CD4-positive, CD25-positive, alpha-beta regulatory T cell (primary cell): ENCODE measurements at regions not wholly inside any gene's neighbourhood (a gene's known extent, or its start where the extent isn't known, plus 50 kb on each side); places are given as distances from the start of the nearest gene placed in this dataset.

Experiments
- ATAC-seq, 2 donors: fragments of 150-1000 bp; cut with Tn5 transposase; one replicate each; pipeline ENCODE4 v1.10.0; 2021; ENCODE audit warnings: low read depth in 2 of 2, moderate number of reproducible peaks in 2 of 2, moderate library complexity in 1 of 2
- DNase-seq, 3 donors: peaks; one replicate each; pipeline versions ENCODE4 v3.0.0 to v3.0.0-alpha.2; 2012 to 2022; ENCODE audit warnings: mixed read lengths in 1 of 3
- H3K27ac ChIP-seq: one replicate; pipeline ENCODE4 v1.7.0; 2013; ENCODE audit warnings: mild to moderate bottlenecking, low read length; ENCODE audit not compliant: insufficient read depth, poor library complexity, severe bottlenecking
- H3K27me3 ChIP-seq: one replicate; pipeline ENCODE4 v1.7.0; 2013; ENCODE audit warnings: low read length; ENCODE audit not compliant: control insufficient read depth, insufficient read depth
- H3K36me3 ChIP-seq: one replicate; pipeline ENCODE4 v1.7.0; 2013; ENCODE audit warnings: mild to moderate bottlenecking, low read length, moderate library complexity; ENCODE audit not compliant: control insufficient read depth, insufficient read depth
- H3K4me1 ChIP-seq: 2 replicates; pipeline ENCODE4 v1.7.0; 2013; ENCODE audit warnings: mild to moderate bottlenecking, low read length; ENCODE audit not compliant: insufficient read depth, control insufficient read depth, poor library complexity, severe bottlenecking
- H3K4me3 ChIP-seq: one replicate; pipeline ENCODE4 v1.7.0; 2013; ENCODE audit warnings: low read depth, mild to moderate bottlenecking, low read length, moderate library complexity
- H3K9me3 ChIP-seq, 2 experiments: 1 replicate in 1 of 2; 2 replicates in 1 of 2; pipeline ENCODE4 v1.7.0; 2013; ENCODE audit warnings: low read length in 2 of 2, mild to moderate bottlenecking in 1 of 2, moderate library complexity in 1 of 2; ENCODE audit not compliant: control insufficient read depth in 2 of 2
- H3K27ac Mint-ChIP-seq, 3 donors: one replicate each; pipeline ENCODE4 v1.8.0; 2020 to 2022; ENCODE audit warnings: mild to moderate bottlenecking in 3 of 3, mixed read lengths in 3 of 3, moderate library complexity in 2 of 3
- H3K27me3 Mint-ChIP-seq: one replicate; pipeline ENCODE4 v1.8.0; 2022; ENCODE audit warnings: mild to moderate bottlenecking, mixed read lengths
- H3K36me3 Mint-ChIP-seq: one replicate; pipeline ENCODE4 v1.8.0; 2020; ENCODE audit warnings: mixed read lengths
- H3K4me1 Mint-ChIP-seq, 4 donors: one replicate each; pipeline ENCODE4 v1.8.0; 2020 to 2022; ENCODE audit warnings: mixed read lengths in 4 of 4, mild to moderate bottlenecking in 1 of 4
- H3K4me3 Mint-ChIP-seq, 4 donors: one replicate each; pipeline ENCODE4 v1.8.0; 2020 to 2022; ENCODE audit warnings: mild to moderate bottlenecking in 4 of 4, mixed read lengths in 4 of 4, moderate library complexity in 3 of 4
- H3K9me3 Mint-ChIP-seq, 7 donors: one replicate each; pipeline ENCODE4 v1.8.0; 2020 to 2022; ENCODE audit warnings: mixed read lengths in 7 of 7, mild to moderate bottlenecking in 3 of 7, moderate library complexity in 2 of 7

DNA sequence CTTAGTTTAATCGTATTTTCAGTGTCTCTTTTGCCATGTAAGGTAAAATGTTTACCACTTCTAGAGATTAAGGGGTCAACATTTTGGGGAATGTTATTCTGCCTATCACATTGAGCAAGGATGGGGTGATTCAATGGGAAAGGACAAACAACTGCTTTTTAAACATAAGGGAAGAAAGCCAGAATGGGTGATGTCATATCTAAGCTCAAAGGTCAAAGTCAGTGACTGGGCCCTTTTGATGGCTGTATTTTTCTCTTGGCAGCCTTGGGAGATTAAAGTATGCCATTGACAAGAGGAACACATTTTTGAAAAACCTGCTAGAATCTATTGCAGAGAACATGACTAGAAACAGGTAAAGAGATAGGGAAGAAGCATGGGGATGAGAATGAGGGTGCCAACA is 477.3 kb upstream of the IRAK1BP1 start:
- ATAC-seq (no peak), DNase-seq (no peak)
- H3K9me3 Mint-ChIP-seq = peaks cover 3 to 41% (median 22%) of the 10 kb centered on the region in 7 donors
- Histone ChIP-seq H3K9me3 (peaks cover 0 to 1% of the 10 kb centered on the region in 2 experiments), H3K4me3 (no peak overlapping the region), H3K36me3 (no peaks in the 10 kb centered on the region), H3K27ac (no peak overlapping the region), H3K27me3 (no peaks in the 10 kb centered on the region), H3K4me1 (no peaks in the 10 kb centered on the region)
- H3K27me3 Mint-ChIP-seq = no peaks in the 10 kb centered on the region
- H3K4me1 Mint-ChIP-seq = no peaks in the 10 kb centered on the region
- no peak overlapping the region for H3K4me3 Mint-ChIP-seq
- no peak overlapping the region for H3K27ac Mint-ChIP-seq
- no peaks in the 10 kb centered on the region for H3K36me3 Mint-ChIP-seq

DNA sequence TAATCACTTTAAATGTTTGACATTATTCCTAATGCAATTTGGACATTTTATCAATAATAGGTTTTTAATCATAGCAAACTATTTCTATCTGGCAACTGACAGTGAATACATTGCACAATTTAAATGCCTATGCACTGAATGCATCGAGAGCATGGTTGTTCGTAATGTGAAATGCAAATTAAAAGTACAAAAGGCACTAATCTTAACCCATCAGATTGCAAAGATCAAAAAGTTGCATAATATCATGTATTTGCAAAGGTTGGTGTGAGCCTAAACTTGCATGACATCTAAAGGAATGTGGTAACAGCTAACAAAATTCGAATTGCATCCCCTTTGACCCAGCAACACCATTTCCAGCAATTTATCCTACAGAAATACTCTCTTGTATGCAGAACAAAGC is 469.9 kb upstream of the IRAK1BP1 start:
- H3K4me3 Mint-ChIP-seq = no peak overlapping the region
- no peak overlapping the region for H3K27ac Mint-ChIP-seq
- no peaks in the 10 kb centered on the region for H3K4me1 ChIP-seq
- DNase-seq (no peak), ATAC-seq (no peak)
- H3K27ac ChIP-seq = no peak overlapping the region
- H3K36me3 Mint-ChIP-seq = no peaks in the 10 kb centered on the region
- no peaks in the 10 kb centered on the region for H3K4me1 Mint-ChIP-seq
- no peaks in the 10 kb centered on the region for H3K27me3 ChIP-seq
- no peaks in the 10 kb centered on the region for H3K9me3 ChIP-seq
- no peaks in the 10 kb centered on the region for H3K27me3 Mint-ChIP-seq
- peaks cover 0 to 11% (median 4%) of the 10 kb centered on the region in 7 donors for H3K9me3 Mint-ChIP-seq
- H3K4me3 ChIP-seq = no peak overlapping the region
- no peaks in the 10 kb centered on the region for H3K36me3 ChIP-seq

DNA sequence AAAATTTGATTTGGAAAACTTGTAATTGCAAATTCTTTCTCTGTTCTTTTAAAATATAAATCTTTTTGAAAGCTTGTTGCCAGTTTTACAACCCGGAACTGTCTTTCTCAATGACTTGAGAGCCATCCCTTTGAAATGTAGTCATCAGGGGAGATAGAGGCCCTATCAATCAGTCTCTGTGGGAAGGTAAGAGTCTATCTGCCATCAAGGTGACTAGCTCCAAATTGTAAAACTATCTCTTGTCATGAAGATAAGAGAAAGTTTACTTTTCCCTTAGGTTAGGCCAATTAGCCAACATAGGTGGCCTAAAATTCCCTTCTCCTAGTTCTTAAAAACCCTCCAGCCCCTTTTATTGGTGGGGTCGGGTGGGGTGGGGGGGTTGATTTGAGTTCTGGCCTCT is 469.1 kb upstream of the IRAK1BP1 start:
- no peaks in the 10 kb centered on the region for H3K36me3 Mint-ChIP-seq
- H3K27me3 Mint-ChIP-seq = no peaks in the 10 kb centered on the region
- peaks cover under 1 to 11% (median 6%) of the 10 kb centered on the region in 7 donors for H3K9me3 Mint-ChIP-seq
- Histone ChIP-seq H3K4me3 (no peak overlapping the region), H3K27ac (no peak overlapping the region), H3K9me3 (no peaks in the 10 kb centered on the region), H3K4me1 (no peaks in the 10 kb centered on the region), H3K27me3 (no peaks in the 10 kb centered on the region), H3K36me3 (no peaks in the 10 kb centered on the region)
- DNase-seq = no peak
- H3K27ac Mint-ChIP-seq = no peak overlapping the region
- H3K4me1 Mint-ChIP-seq = no peaks in the 10 kb centered on the region
- no peak for ATAC-seq
- H3K4me3 Mint-ChIP-seq = no peak overlapping the region

DNA sequence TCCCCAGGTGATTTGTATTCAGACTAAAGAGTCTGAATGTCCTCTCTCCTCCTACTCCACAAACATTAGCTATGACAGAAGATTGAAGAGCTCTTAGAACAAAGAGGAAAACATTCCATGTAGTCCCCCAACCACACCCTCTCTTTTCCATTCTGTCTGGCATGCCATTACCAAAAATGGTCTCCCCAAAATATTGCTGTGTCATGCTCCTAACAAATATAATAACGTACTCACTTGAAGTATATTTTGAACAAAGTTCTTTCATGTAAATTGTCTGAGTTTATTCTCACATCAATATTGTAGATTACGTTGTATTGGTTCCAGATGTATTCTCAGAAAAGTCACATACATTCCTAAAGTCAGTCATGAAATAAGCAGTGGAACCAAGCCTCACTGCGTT is 467.3 kb upstream of the IRAK1BP1 start:
- Mint-ChIP-seq H3K36me3 (no peaks in the 10 kb centered on the region), H3K27ac (no peak overlapping the region), H3K27me3 (no peaks in the 10 kb centered on the region), H3K9me3 (peaks cover 2 to 19% (median 9%) of the 10 kb centered on the region in 7 donors), H3K4me1 (no peaks in the 10 kb centered on the region), H3K4me3 (no peak overlapping the region)
- Histone ChIP-seq H3K27me3 (no peaks in the 10 kb centered on the region), H3K4me3 (no peak overlapping the region), H3K9me3 (no peaks in the 10 kb centered on the region), H3K27ac (no peak overlapping the region), H3K36me3 (no peaks in the 10 kb centered on the region), H3K4me1 (no peaks in the 10 kb centered on the region)
- ATAC-seq = no peak
- DNase-seq = no peak

DNA sequence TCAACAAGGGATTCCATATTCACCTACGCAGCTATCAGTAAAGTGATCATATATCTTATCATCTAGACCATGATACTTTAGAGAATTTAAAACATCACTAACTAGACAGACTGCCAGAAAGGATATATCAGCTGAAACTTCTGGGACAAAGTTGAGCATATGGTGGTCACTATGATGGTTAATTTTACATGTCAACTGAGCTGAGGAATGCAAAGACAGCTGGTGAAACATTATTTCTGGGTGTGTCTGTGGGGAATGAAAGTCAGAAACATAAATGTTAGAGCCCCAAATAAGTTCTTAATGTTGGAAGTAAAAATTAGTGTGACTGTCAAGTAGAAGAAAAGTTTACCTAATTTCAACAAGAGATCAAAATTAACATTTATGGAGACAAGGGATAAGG is 440.0 kb upstream of the IRAK1BP1 start:
- no peak overlapping the region for H3K4me3 ChIP-seq
- no peaks in the 10 kb centered on the region for H3K36me3 ChIP-seq
- no peak overlapping the region for H3K27ac Mint-ChIP-seq
- no peak for DNase-seq
- H3K9me3 Mint-ChIP-seq = peaks cover 0 to 18% (median 6%) of the 10 kb centered on the region in 7 donors
- no peak overlapping the region for H3K4me3 Mint-ChIP-seq
- no peaks in the 10 kb centered on the region for H3K9me3 ChIP-seq
- no peaks in the 10 kb centered on the region for H3K4me1 ChIP-seq
- H3K27me3 Mint-ChIP-seq = no peaks in the 10 kb centered on the region
- H3K36me3 Mint-ChIP-seq = no peaks in the 10 kb centered on the region
- no peak overlapping the region for H3K27ac ChIP-seq
- ATAC-seq = no peak
- H3K4me1 Mint-ChIP-seq = no peaks in the 10 kb centered on the region
- H3K27me3 ChIP-seq = no peaks in the 10 kb centered on the region

DNA sequence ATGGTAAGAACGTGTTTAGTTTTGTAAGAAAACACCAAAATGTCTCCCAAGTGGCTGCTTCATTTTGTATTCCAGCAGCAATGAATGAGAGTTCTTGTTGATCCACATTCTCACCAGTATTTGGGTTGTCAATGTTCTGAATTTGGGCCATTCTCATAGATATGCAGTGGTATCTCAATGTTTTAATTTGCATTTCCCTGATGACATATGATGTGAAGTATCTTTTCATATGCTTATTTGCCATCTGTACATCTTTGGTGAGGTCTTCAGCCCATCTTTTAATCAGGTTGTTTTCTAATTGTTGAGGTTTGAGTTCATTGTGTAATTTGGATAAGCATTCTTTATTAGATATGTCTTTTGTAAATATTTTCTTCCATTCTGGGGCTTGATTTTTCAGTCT is 436.8 kb upstream of the IRAK1BP1 start:
- Mint-ChIP-seq H3K4me3 (no peak overlapping the region), H3K9me3 (peaks cover 0 to 16% (median 4%) of the 10 kb centered on the region in 7 donors), H3K4me1 (no peaks in the 10 kb centered on the region), H3K36me3 (no peaks in the 10 kb centered on the region), H3K27me3 (no peaks in the 10 kb centered on the region), H3K27ac (no peak overlapping the region)
- ATAC-seq = no peak
- DNase-seq = no peak
- Histone ChIP-seq H3K4me3 (no peak overlapping the region), H3K36me3 (no peaks in the 10 kb centered on the region), H3K9me3 (no peaks in the 10 kb centered on the region), H3K4me1 (no peaks in the 10 kb centered on the region), H3K27me3 (no peaks in the 10 kb centered on the region), H3K27ac (no peak overlapping the region)

DNA sequence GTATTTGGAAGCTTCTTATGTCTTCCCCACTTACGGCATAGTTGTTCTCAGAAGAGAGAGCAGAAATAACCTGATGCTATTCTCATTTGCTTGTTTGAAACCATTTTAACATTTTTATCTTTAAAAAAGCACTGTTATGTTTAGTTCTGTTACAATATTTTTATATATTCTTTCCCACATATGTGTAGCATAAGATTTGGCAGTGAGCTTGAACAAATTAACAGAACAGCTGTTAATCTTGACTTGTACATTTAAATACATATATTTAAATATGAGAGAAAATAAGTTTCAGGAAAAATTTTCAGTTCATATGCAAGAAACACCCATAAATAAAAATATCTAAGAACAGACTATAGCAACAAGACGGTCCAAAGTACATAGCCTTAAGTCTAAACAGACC is 431.7 kb upstream of the IRAK1BP1 start:
- ATAC-seq (no peak), DNase-seq (no peak)
- Histone ChIP-seq H3K27ac (no peak overlapping the region), H3K36me3 (no peaks in the 10 kb centered on the region), H3K27me3 (no peaks in the 10 kb centered on the region), H3K4me3 (no peak overlapping the region), H3K4me1 (no peaks in the 10 kb centered on the region), H3K9me3 (no peaks in the 10 kb centered on the region)
- H3K4me3 Mint-ChIP-seq = no peak overlapping the region
- H3K4me1 Mint-ChIP-seq = no peaks in the 10 kb centered on the region
- no peaks in the 10 kb centered on the region for H3K36me3 Mint-ChIP-seq
- H3K27me3 Mint-ChIP-seq = no peaks in the 10 kb centered on the region
- no peak overlapping the region for H3K27ac Mint-ChIP-seq
- peaks cover 0 to 9% (median 3%) of the 10 kb centered on the region in 7 donors for H3K9me3 Mint-ChIP-seq

DNA sequence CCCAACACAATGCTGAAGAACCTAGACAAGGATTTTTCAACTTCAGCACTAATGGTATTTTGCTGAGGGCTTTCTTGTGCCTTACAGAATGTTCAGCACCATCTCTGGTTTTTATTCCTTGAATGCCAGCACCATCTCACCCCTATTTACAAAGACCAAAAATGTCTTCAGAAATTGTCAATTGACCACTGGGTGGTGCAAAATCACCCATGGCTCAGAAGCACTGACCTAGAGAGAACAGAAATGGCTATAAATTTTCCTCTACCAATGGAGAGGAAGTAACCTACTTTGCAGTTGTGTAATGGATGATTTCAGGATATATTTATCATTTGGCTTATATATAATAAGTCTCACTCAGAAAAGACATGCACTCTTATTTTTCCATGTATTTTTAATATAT is 431.0 kb upstream of the IRAK1BP1 start:
- Mint-ChIP-seq H3K27me3 (no peaks in the 10 kb centered on the region), H3K4me3 (no peak overlapping the region), H3K27ac (no peak overlapping the region), H3K9me3 (peaks cover 0 to 9% (median 3%) of the 10 kb centered on the region in 7 donors), H3K4me1 (no peaks in the 10 kb centered on the region), H3K36me3 (no peaks in the 10 kb centered on the region)
- Histone ChIP-seq H3K27ac (no peak overlapping the region), H3K4me3 (no peak overlapping the region), H3K9me3 (no peaks in the 10 kb centered on the region), H3K4me1 (no peaks in the 10 kb centered on the region), H3K36me3 (no peaks in the 10 kb centered on the region), H3K27me3 (no peaks in the 10 kb centered on the region)
- no peak for ATAC-seq
- DNase-seq = no peak
